ENCODE measurements at regions not wholly inside any gene's neighbourhood (a gene's known extent, or its start where the extent isn't known, plus 50 kb on each side); places are given as distances from the start of the nearest gene placed in this dataset.

DNA sequence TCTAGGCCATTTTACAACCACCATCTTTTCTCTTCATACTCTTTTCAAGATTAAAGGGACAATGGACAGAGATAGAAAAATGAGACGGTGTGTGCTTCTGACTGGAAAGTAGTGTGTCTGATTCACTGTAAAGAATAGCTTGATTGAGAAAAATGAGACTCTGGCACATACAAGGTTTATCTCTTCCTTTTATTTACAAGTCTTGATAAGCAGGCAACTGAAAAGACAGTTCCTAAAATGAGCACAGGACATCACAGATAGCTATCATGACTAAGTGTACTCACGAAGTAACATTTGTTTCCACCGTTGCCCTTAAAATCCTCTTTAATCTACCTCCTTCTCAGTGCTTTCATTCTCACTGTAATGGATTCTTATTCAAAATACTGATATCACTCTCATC, 383.0 kb downstream of the TBC1D32 start:
- H2BK15ac ChIP-seq (ENCODE audit: low read depth, low read length), result no peak overlapping the region
- H2BK120ac ChIP-seq (ENCODE audit: low read depth, low read length, poor library complexity, severe bottlenecking), result no peak overlapping the region
- no peak overlapping the region for H2AK5ac ChIP-seq (ENCODE audit: insufficient read length, low read length)
- no peaks in the 10 kb centered on the region for H3K79me2 ChIP-seq (ENCODE audit: insufficient read depth, low read length)
- no peak overlapping the region for H3K4me2 ChIP-seq (ENCODE audit: insufficient read depth, insufficient read length, low read length)
- no peaks in the 10 kb centered on the region for H3K9me3 ChIP-seq (ENCODE audit: control insufficient read depth, low read depth, low read length)
- DNase-seq, result no peak
- no peaks in the 10 kb centered on the region for H3K9me3 Mint-ChIP-seq
- WGBS (ENCODE audit: extremely low coverage, insufficient read length, low lambda C conversion rate), result no CpG with 5 or more reads among the region's 3 CpGs
- no peak overlapping the region for H3K4ac ChIP-seq (ENCODE audit: low read depth, low read length)
- no peaks in the 10 kb centered on the region for H4K20me1 ChIP-seq (ENCODE audit: control insufficient read depth, insufficient read depth, insufficient read length)
- H3K79me1 ChIP-seq (ENCODE audit: insufficient read depth, low read depth, low read length, poor library complexity, severe bottlenecking), result no peaks in the 10 kb centered on the region
- H3K56ac ChIP-seq (ENCODE audit: insufficient read length, low read depth, low read length), result no peak overlapping the region
- H4K8ac ChIP-seq (replicated peaks; ENCODE audit: insufficient read length, low read depth, low read length), result no peak overlapping the region
- no peak overlapping the region for H3K27ac Mint-ChIP-seq
- no peaks in the 10 kb centered on the region for H3K27me3 Mint-ChIP-seq (ENCODE audit: low read depth)
- H3K4me1 Mint-ChIP-seq, result no peaks in the 10 kb centered on the region
- H3K23ac ChIP-seq (ENCODE audit: insufficient read length, low read depth, low read length), result no peak overlapping the region
- H3K14ac ChIP-seq (ENCODE audit: insufficient read depth, low read length), result no peak overlapping the region
- TF ChIP-seq, protein P1, sequence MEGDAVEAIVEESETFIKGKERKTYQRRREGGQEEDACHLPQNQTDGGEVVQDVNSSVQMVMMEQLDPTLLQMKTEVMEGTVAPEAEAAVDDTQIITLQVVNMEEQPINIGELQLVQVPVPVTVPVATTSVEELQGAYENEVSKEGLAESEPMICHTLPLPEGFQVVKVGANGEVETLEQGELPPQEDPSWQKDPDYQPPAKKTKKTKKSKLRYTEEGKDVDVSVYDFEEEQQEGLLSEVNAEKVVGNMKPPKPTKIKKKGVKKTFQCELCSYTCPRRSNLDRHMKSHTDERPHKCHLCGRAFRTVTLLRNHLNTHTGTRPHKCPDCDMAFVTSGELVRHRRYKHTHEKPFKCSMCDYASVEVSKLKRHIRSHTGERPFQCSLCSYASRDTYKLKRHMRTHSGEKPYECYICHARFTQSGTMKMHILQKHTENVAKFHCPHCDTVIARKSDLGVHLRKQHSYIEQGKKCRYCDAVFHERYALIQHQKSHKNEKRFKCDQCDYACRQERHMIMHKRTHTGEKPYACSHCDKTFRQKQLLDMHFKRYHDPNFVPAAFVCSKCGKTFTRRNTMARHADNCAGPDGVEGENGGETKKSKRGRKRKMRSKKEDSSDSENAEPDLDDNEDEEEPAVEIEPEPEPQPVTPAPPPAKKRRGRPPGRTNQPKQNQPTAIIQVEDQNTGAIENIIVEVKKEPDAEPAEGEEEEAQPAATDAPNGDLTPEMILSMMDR (conservative IDR thresholded peaks at IDR 0.05), result no peak
- no peaks in the 10 kb centered on the region for H3K27me3 ChIP-seq (ENCODE audit: insufficient read depth, low read length)
- H3K18ac ChIP-seq (ENCODE audit: insufficient read length, low read depth, low read length), result no peak overlapping the region
- H3K4me3 Mint-ChIP-seq, result no peak overlapping the region
- H2BK12ac ChIP-seq (ENCODE audit: insufficient read length, low read depth, low read length), result no peak overlapping the region
- no peak overlapping the region for H3K27ac ChIP-seq (ENCODE audit: insufficient read length, low read depth, low read length)
- H4K5ac ChIP-seq (ENCODE audit: insufficient read length, low read depth, low read length), result no peak overlapping the region
- H3K23me2 ChIP-seq (ENCODE audit: insufficient read length, low read depth, low read length, poor library complexity, severe bottlenecking), result no peaks in the 10 kb centered on the region
- H4K91ac ChIP-seq (ENCODE audit: insufficient read length, low read depth, low read length), result no peak overlapping the region
- no peaks in the 10 kb centered on the region for H3K4me1 ChIP-seq (ENCODE audit: insufficient read depth, low read length)
- H2BK20ac ChIP-seq (ENCODE audit: low read depth, low read length, poor library complexity, severe bottlenecking), result no peak overlapping the region
- H2AFZ ChIP-seq (ENCODE audit: low read length), result no peak overlapping the region
- no peak overlapping the region for H3T11ph ChIP-seq (ENCODE audit: low read length)
- no peaks in the 10 kb centered on the region for H3K36me3 Mint-ChIP-seq (ENCODE audit: insufficient read depth in 1 of 3, low read depth in 3 of 3)
- no peak overlapping the region for H2BK5ac ChIP-seq (ENCODE audit: insufficient read length, low read length)
- no peak overlapping the region for H3K9ac ChIP-seq (ENCODE audit: extremely low read depth, insufficient read length, low read length)

Measured in H9 (cell line).